SK-N-SH treated with all-trans-retinoic acid at 6 μM for 48 hours (cell line): ENCODE measurements at regions not wholly inside any gene's neighbourhood (a gene's known extent, or its start where the extent isn't known, plus 50 kb on each side); places are given as distances from the start of the nearest gene placed in this dataset.

Experiments
- ARNTL ChIP-seq: fragments of 450-650 bp; formaldehyde crosslinking; IDR thresholded peaks from 2 replicates; pipeline ENCODE4 v1.5.0; 2020; ENCODE audit warnings: low read depth, mild to moderate bottlenecking, moderate library complexity, borderline replicate concordance
- CSDC2 ChIP-seq: fragments of 250-450 bp; sonication (Bioruptor Pico); IDR thresholded peaks from 2 replicates; pipeline ENCODE4 v1.5.0; 2020; ENCODE audit warnings: mild to moderate bottlenecking, moderate library complexity
- OSR1 ChIP-seq: fragments of 250-450 bp; sonication (Bioruptor Pico); IDR thresholded peaks from 2 replicates; pipeline ENCODE4 v1.8.0; 2022; ENCODE audit warnings: moderate library complexity, mild to moderate bottlenecking, inconsistent platforms
- TCF4 ChIP-seq: fragments of 250-450 bp; sonication (Bioruptor Pico); IDR thresholded peaks from 2 replicates; pipeline ENCODE4 v1.8.0; 2021; ENCODE audit warnings: mild to moderate bottlenecking, moderate library complexity, borderline replicate concordance
- ZC3H10 ChIP-seq: fragments of 250-450 bp; sonication (Bioruptor Pico); IDR thresholded peaks from 2 replicates; pipeline ENCODE4 v1.5.1; 2021; ENCODE audit warnings: mild to moderate bottlenecking, moderate library complexity
- ZFP3 ChIP-seq: fragments of 250-450 bp; sonication (Bioruptor Pico); IDR thresholded peaks from 2 replicates; pipeline ENCODE4 v1.5.0; 2020; ENCODE audit warnings: mild to moderate bottlenecking, moderate library complexity
- ZFP30 ChIP-seq: fragments of 450-650 bp; formaldehyde crosslinking; IDR thresholded peaks from 2 replicates; pipeline ENCODE4 v1.5.0; 2022; ENCODE audit warnings: mild to moderate bottlenecking, moderate library complexity
- ZNF565 ChIP-seq: fragments of 450-650 bp; formaldehyde crosslinking; conservative IDR thresholded peaks from 2 replicates; pipeline ENCODE4 v1.5.0; 2020; ENCODE audit warnings: low read depth, mild to moderate bottlenecking, moderate library complexity
- ZNF70 ChIP-seq: fragments of 450-650 bp; formaldehyde crosslinking; IDR thresholded peaks from 2 replicates; pipeline ENCODE4 v1.5.0; 2020; ENCODE audit warnings: mild to moderate bottlenecking, moderate library complexity
- ZNF8 ChIP-seq: fragments of 450-650 bp; formaldehyde crosslinking; IDR thresholded peaks from 2 replicates; pipeline ENCODE4 v1.5.0; 2020; ENCODE audit warnings: mild to moderate bottlenecking, moderate library complexity
- TF ChIP-seq, protein P1 (sequence below): fragments of 250-450 bp; sonication (Bioruptor Pico); IDR thresholded peaks from 2 replicates; pipeline ENCODE4 v1.8.0; 2021; ENCODE audit warnings: low read depth, mild to moderate bottlenecking, moderate library complexity, borderline replicate concordance
- TF ChIP-seq, protein P2 (sequence below): fragments of 250-450 bp; sonication (Bioruptor Pico); IDR thresholded peaks from 2 replicates; pipeline ENCODE4 v1.8.0; 2020; ENCODE audit warnings: mild to moderate bottlenecking, moderate library complexity, borderline replicate concordance
- TF ChIP-seq, protein P3 (sequence below): fragments of 250-450 bp; sonication (Bioruptor Pico); IDR thresholded peaks from 2 replicates; pipeline ENCODE4 v1.5.1; 2020; ENCODE audit warnings: low read depth, mild to moderate bottlenecking, moderate library complexity
- TF ChIP-seq, protein P4 (sequence below): fragments of 250-450 bp; sonication (Bioruptor Pico); IDR thresholded peaks from 2 replicates; pipeline ENCODE4 v1.5.0; 2020; ENCODE audit warnings: mild to moderate bottlenecking, moderate library complexity

DNA sequence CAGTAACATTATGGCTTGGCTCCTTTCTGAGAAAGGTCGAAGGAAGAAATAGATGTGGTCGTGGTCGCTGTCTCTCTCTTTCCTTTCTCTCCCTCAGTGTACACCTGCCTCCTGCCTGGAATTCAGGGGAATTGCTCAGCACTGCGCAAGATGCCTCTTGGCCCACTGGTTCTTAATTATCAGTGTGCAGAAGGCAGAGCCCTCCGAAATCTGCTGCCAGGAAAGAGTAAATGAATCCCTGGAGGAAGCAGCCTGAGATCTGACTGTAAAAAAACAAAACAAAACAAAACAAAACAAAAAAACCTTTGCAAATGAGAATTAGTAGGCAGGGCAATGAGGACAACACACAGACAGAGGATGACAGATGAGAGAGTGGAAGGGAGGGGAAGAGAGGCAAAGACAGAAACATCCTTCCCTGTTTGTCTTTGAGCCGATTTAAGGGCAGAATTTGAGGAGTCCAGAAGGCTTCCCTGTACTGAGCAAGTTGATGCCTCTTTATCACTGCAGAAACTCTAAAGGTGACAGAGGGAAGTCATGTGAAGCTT is 113.8 kb upstream of the PUM3 start:
- TF ChIP-seq ZNF70 (CRISPR knock-in tag) = no peak
- TF ChIP-seq, protein P1, sequence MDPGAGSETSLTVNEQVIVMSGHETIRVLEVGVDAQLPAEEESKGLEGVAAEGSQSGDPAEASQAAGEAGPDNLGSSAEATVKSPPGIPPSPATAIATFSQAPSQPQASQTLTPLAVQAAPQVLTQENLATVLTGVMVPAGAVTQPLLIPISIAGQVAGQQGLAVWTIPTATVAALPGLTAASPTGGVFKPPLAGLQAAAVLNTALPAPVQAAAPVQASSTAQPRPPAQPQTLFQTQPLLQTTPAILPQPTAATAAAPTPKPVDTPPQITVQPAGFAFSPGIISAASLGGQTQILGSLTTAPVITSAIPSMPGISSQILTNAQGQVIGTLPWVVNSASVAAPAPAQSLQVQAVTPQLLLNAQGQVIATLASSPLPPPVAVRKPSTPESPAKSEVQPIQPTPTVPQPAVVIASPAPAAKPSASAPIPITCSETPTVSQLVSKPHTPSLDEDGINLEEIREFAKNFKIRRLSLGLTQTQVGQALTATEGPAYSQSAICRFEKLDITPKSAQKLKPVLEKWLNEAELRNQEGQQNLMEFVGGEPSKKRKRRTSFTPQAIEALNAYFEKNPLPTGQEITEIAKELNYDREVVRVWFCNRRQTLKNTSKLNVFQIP (CRISPR knock-in tag) = no peak
- TF ChIP-seq ZFP3 (CRISPR knock-in tag) = no peak
- TF ChIP-seq ZC3H10 = no peak
- TF ChIP-seq ZNF565 (CRISPR knock-in tag) = no peak
- TF ChIP-seq CSDC2 (CRISPR knock-in tag) = no peak
- no peak for TF ChIP-seq ARNTL (CRISPR knock-in tag)
- TF ChIP-seq, protein P2, sequence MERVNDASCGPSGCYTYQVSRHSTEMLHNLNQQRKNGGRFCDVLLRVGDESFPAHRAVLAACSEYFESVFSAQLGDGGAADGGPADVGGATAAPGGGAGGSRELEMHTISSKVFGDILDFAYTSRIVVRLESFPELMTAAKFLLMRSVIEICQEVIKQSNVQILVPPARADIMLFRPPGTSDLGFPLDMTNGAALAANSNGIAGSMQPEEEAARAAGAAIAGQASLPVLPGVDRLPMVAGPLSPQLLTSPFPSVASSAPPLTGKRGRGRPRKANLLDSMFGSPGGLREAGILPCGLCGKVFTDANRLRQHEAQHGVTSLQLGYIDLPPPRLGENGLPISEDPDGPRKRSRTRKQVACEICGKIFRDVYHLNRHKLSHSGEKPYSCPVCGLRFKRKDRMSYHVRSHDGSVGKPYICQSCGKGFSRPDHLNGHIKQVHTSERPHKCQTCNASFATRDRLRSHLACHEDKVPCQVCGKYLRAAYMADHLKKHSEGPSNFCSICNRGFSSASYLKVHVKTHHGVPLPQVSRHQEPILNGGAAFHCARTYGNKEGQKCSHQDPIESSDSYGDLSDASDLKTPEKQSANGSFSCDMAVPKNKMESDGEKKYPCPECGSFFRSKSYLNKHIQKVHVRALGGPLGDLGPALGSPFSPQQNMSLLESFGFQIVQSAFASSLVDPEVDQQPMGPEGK = no peak
- TF ChIP-seq, protein P3, sequence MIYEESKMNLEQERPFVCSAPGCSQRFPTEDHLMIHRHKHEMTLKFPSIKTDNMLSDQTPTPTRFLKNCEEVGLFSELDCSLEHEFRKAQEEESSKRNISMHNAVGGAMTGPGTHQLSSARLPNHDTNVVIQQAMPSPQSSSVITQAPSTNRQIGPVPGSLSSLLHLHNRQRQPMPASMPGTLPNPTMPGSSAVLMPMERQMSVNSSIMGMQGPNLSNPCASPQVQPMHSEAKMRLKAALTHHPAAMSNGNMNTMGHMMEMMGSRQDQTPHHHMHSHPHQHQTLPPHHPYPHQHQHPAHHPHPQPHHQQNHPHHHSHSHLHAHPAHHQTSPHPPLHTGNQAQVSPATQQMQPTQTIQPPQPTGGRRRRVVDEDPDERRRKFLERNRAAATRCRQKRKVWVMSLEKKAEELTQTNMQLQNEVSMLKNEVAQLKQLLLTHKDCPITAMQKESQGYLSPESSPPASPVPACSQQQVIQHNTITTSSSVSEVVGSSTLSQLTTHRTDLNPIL (CRISPR knock-in tag) = no peak
- TF ChIP-seq OSR1 (CRISPR knock-in tag) = no peak
- TF ChIP-seq TCF4 = no peak
- TF ChIP-seq, protein P4, sequence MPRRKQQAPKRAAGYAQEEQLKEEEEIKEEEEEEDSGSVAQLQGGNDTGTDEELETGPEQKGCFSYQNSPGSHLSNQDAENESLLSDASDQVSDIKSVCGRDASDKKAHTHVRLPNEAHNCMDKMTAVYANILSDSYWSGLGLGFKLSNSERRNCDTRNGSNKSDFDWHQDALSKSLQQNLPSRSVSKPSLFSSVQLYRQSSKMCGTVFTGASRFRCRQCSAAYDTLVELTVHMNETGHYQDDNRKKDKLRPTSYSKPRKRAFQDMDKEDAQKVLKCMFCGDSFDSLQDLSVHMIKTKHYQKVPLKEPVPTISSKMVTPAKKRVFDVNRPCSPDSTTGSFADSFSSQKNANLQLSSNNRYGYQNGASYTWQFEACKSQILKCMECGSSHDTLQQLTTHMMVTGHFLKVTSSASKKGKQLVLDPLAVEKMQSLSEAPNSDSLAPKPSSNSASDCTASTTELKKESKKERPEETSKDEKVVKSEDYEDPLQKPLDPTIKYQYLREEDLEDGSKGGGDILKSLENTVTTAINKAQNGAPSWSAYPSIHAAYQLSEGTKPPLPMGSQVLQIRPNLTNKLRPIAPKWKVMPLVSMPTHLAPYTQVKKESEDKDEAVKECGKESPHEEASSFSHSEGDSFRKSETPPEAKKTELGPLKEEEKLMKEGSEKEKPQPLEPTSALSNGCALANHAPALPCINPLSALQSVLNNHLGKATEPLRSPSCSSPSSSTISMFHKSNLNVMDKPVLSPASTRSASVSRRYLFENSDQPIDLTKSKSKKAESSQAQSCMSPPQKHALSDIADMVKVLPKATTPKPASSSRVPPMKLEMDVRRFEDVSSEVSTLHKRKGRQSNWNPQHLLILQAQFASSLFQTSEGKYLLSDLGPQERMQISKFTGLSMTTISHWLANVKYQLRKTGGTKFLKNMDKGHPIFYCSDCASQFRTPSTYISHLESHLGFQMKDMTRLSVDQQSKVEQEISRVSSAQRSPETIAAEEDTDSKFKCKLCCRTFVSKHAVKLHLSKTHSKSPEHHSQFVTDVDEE (CRISPR knock-in tag) = no peak
- no peak for TF ChIP-seq ZNF8 (CRISPR knock-in tag)
- no peak for TF ChIP-seq ZFP30 (CRISPR knock-in tag)
